ENCODE measurements at regions not wholly inside any gene's neighbourhood (a gene's known extent, or its start where the extent isn't known, plus 50 kb on each side); places are given as distances from the start of the nearest gene placed in this dataset.

- H3K4me2 ChIP-seq (ENCODE audit: low read length, poor library complexity, severe bottlenecking): no peak overlapping the region
- under 1% methylated on average over 10 of the region's 10 CpGs for WGBS
- H3K4me1 ChIP-seq (ENCODE audit: control insufficient read depth, insufficient read depth, low read depth, low read length): no peaks in the 10 kb centered on the region
- no peak overlapping the region for H3K14ac ChIP-seq (ENCODE audit: low read length in 2 of 2)
- no peak overlapping the region for H3K23ac ChIP-seq (ENCODE audit: low read length in 2 of 2)
- H2BK120ac ChIP-seq (ENCODE audit: low read depth, low read length): no peak overlapping the region
- no peak overlapping the region for H3K18ac ChIP-seq (ENCODE audit: low read depth in 1 of 2, low read length in 2 of 2)
- no peaks in the 10 kb centered on the region for H3K79me1 ChIP-seq (replicated peaks; ENCODE audit: low read length, poor library complexity, severe bottlenecking)
- H3K9ac ChIP-seq (ENCODE audit: low read length): no peak overlapping the region
- H2AK5ac ChIP-seq (ENCODE audit: low read length, severe bottlenecking): no peak overlapping the region
- no peak overlapping the region for H4K91ac ChIP-seq (ENCODE audit: low read length)
- no peak overlapping the region for H2BK12ac ChIP-seq (ENCODE audit: low read length in 2 of 2)
- H3K27ac ChIP-seq (ENCODE audit: low read length, poor library complexity, severe bottlenecking): no peak overlapping the region
- no peak overlapping the region for H2BK15ac ChIP-seq (ENCODE audit: low read depth, poor library complexity, severe bottlenecking)
- no peaks in the 10 kb centered on the region for H3K9me3 ChIP-seq (ENCODE audit: control insufficient read depth, low read length)
- H2BK5ac ChIP-seq (ENCODE audit: low read depth, low read length, poor library complexity, severe bottlenecking): no peak overlapping the region
- H3K36me3 ChIP-seq (ENCODE audit: control insufficient read depth in 1 of 2, insufficient read depth in 2 of 2, low read depth in 1 of 2, low read length in 2 of 2): no peaks in the 10 kb centered on the region
- no peaks in the 10 kb centered on the region for H3K27me3 ChIP-seq (ENCODE audit: control insufficient read depth in 1 of 2, insufficient read depth in 1 of 2, low read length in 2 of 2)
- DNase-seq: no peak
- no peak overlapping the region for H3K4ac ChIP-seq (ENCODE audit: low read depth in 1 of 2, low read length in 2 of 2)
- no peak overlapping the region for H4K8ac ChIP-seq (ENCODE audit: low read length)
- H2AFZ ChIP-seq (ENCODE audit: low read depth, low read length): no peak overlapping the region
- H3K4me3 ChIP-seq (ENCODE audit: insufficient read depth in 1 of 2, low read depth in 1 of 2, low read length in 2 of 2): no peak overlapping the region
Measured at GRCh38 chr17:34797720-34798119, 163.5 kb downstream of the CCT6B start.

DNA sequence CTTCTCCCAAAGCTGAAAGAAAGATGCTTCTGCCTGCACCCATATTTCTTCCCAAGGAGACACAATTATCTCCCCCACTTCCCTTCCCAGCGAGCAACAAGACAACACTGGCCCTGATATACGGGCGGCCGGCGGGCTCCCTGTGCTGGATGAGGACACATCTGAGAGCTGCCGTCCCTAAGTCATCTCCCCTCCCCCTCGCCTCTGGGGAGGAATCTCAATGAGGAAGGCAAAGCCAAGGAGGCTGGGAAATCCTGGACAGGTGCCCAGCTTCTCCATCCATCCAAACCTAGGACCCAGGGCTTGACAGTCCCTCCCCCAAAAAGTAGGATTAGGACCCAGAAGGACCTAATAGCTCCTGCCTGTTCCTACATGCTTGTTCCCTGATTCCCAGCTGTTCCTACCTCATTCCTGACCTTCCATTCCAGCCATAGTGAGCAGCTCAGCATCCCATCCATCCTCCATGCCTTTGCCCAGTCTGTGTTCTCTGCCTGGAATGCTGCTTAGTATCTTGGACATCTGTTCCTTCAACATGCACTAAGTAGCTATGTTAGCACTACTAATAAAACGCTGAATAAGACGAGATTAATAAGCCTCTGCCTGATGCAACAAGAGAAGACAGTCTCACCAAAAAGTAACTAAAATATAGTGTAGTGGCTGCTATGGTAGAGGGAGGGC lies 167.9 kb downstream of the CCT6B start:
- Histone ChIP-seq H3K4me2 (ENCODE audit: low read length, poor library complexity, severe bottlenecking) (no peak overlapping the region), H3K36me3 (ENCODE audit: control insufficient read depth in 1 of 2, insufficient read depth in 2 of 2, low read depth in 1 of 2, low read length in 2 of 2) (no peaks in the 10 kb centered on the region), H3K23ac (ENCODE audit: low read length in 2 of 2) (no peak overlapping the region), H3K18ac (ENCODE audit: low read depth in 1 of 2, low read length in 2 of 2) (no peak overlapping the region), H3K14ac (ENCODE audit: low read length in 2 of 2) (no peak overlapping the region), H3K27me3 (ENCODE audit: control insufficient read depth in 1 of 2, insufficient read depth in 1 of 2, low read length in 2 of 2) (no peaks in the 10 kb centered on the region), H4K8ac (ENCODE audit: low read length) (no peak overlapping the region), H2BK12ac (ENCODE audit: low read length in 2 of 2) (no peak overlapping the region), H2BK120ac (ENCODE audit: low read depth, low read length) (no peak overlapping the region), H3K9ac (ENCODE audit: low read length) (no peak overlapping the region), H3K4me1 (ENCODE audit: control insufficient read depth, insufficient read depth, low read depth, low read length) (no peaks in the 10 kb centered on the region), H4K91ac (ENCODE audit: low read length) (no peak overlapping the region), H2BK15ac (ENCODE audit: low read depth, poor library complexity, severe bottlenecking) (no peak overlapping the region), H3K4me3 (ENCODE audit: insufficient read depth in 1 of 2, low read depth in 1 of 2, low read length in 2 of 2) (no peak overlapping the region), H2AK5ac (ENCODE audit: low read length, severe bottlenecking) (no peak overlapping the region), H3K27ac (ENCODE audit: low read length, poor library complexity, severe bottlenecking) (no peak overlapping the region), H3K9me3 (ENCODE audit: control insufficient read depth, low read length) (no peaks in the 10 kb centered on the region), H2AFZ (ENCODE audit: low read depth, low read length) (no peak overlapping the region), H3K4ac (ENCODE audit: low read depth in 1 of 2, low read length in 2 of 2) (no peak overlapping the region), H2BK5ac (ENCODE audit: low read depth, low read length, poor library complexity, severe bottlenecking) (no peak overlapping the region), H3K79me1 (replicated peaks; ENCODE audit: low read length, poor library complexity, severe bottlenecking) (no peaks in the 10 kb centered on the region)
- WGBS: 66% methylated on average over 8 of the region's 9 CpGs
- no peak for DNase-seq

GRCh38 chr17:34788696-34789095 lies 172.6 kb downstream of the CCT6B start:
- no peak overlapping the region for H2BK15ac ChIP-seq (ENCODE audit: low read depth, poor library complexity, severe bottlenecking)
- H3K79me1 ChIP-seq (replicated peaks; ENCODE audit: low read length, poor library complexity, severe bottlenecking): no peaks in the 10 kb centered on the region
- no peaks in the 10 kb centered on the region for H3K4me1 ChIP-seq (ENCODE audit: control insufficient read depth, insufficient read depth, low read depth, low read length)
- H3K9me3 ChIP-seq (ENCODE audit: control insufficient read depth, low read length): no peaks in the 10 kb centered on the region
- no peak overlapping the region for H3K14ac ChIP-seq (ENCODE audit: low read length in 2 of 2)
- no peak overlapping the region for H4K91ac ChIP-seq (ENCODE audit: low read length)
- 77% methylated on average over 5 of the region's 6 CpGs for WGBS
- H3K4me3 ChIP-seq (ENCODE audit: insufficient read depth in 1 of 2, low read depth in 1 of 2, low read length in 2 of 2): no peak overlapping the region
- H3K27me3 ChIP-seq (ENCODE audit: control insufficient read depth in 1 of 2, insufficient read depth in 1 of 2, low read length in 2 of 2): peaks cover 0 to 4% of the 10 kb centered on the region in 2 experiments
- H3K27ac ChIP-seq (ENCODE audit: low read length, poor library complexity, severe bottlenecking): no peak overlapping the region
- no peak overlapping the region for H3K4me2 ChIP-seq (ENCODE audit: low read length, poor library complexity, severe bottlenecking)
- H2AFZ ChIP-seq (ENCODE audit: low read depth, low read length): no peak overlapping the region
- no peak for DNase-seq
- H2BK120ac ChIP-seq (ENCODE audit: low read depth, low read length): no peak overlapping the region
- H3K9ac ChIP-seq (ENCODE audit: low read length): no peak overlapping the region
- H3K23ac ChIP-seq (ENCODE audit: low read length in 2 of 2): no peak overlapping the region
- H2BK5ac ChIP-seq (ENCODE audit: low read depth, low read length, poor library complexity, severe bottlenecking): no peak overlapping the region
- no peak overlapping the region for H3K18ac ChIP-seq (ENCODE audit: low read depth in 1 of 2, low read length in 2 of 2)
- H2BK12ac ChIP-seq (ENCODE audit: low read length in 2 of 2): no peak overlapping the region
- H3K36me3 ChIP-seq (ENCODE audit: control insufficient read depth in 1 of 2, insufficient read depth in 2 of 2, low read depth in 1 of 2, low read length in 2 of 2): no peaks in the 10 kb centered on the region
- no peak overlapping the region for H4K8ac ChIP-seq (ENCODE audit: low read length)
- H2AK5ac ChIP-seq (ENCODE audit: low read length, severe bottlenecking): no peak overlapping the region
- no peak overlapping the region for H3K4ac ChIP-seq (ENCODE audit: low read depth in 1 of 2, low read length in 2 of 2)

GRCh38 chr17:34784526-34784925 lies 176.7 kb downstream of the CCT6B start:
- WGBS: 60% methylated on average over 4 of the region's 4 CpGs
- Histone ChIP-seq H3K27ac (ENCODE audit: low read length, poor library complexity, severe bottlenecking) (no peak overlapping the region), H2BK15ac (ENCODE audit: low read depth, poor library complexity, severe bottlenecking) (no peak overlapping the region), H2BK5ac (ENCODE audit: low read depth, low read length, poor library complexity, severe bottlenecking) (no peak overlapping the region), H2BK12ac (ENCODE audit: low read length in 2 of 2) (no peak overlapping the region), H3K18ac (ENCODE audit: low read depth in 1 of 2, low read length in 2 of 2) (no peak overlapping the region), H4K8ac (ENCODE audit: low read length) (no peak overlapping the region), H2AFZ (ENCODE audit: low read depth, low read length) (no peak overlapping the region), H3K27me3 (ENCODE audit: control insufficient read depth in 1 of 2, insufficient read depth in 1 of 2, low read length in 2 of 2) (peaks cover 0 to 4% of the 10 kb centered on the region in 2 experiments), H3K4me1 (ENCODE audit: control insufficient read depth, insufficient read depth, low read depth, low read length) (no peaks in the 10 kb centered on the region), H3K36me3 (ENCODE audit: control insufficient read depth in 1 of 2, insufficient read depth in 2 of 2, low read depth in 1 of 2, low read length in 2 of 2) (no peaks in the 10 kb centered on the region), H3K4ac (ENCODE audit: low read depth in 1 of 2, low read length in 2 of 2) (no peak overlapping the region), H3K14ac (ENCODE audit: low read length in 2 of 2) (no peak overlapping the region), H3K9me3 (ENCODE audit: control insufficient read depth, low read length) (no peaks in the 10 kb centered on the region), H3K9ac (ENCODE audit: low read length) (no peak overlapping the region), H3K79me1 (replicated peaks; ENCODE audit: low read length, poor library complexity, severe bottlenecking) (no peaks in the 10 kb centered on the region), H2AK5ac (ENCODE audit: low read length, severe bottlenecking) (no peak overlapping the region), H4K91ac (ENCODE audit: low read length) (no peak overlapping the region), H3K23ac (ENCODE audit: low read length in 2 of 2) (no peak overlapping the region), H3K4me3 (ENCODE audit: insufficient read depth in 1 of 2, low read depth in 1 of 2, low read length in 2 of 2) (no peak overlapping the region), H2BK120ac (ENCODE audit: low read depth, low read length) (no peak overlapping the region), H3K4me2 (ENCODE audit: low read length, poor library complexity, severe bottlenecking) (no peak overlapping the region)
- DNase-seq: no peak
